ENCODE measurements at regions not wholly inside any gene's neighbourhood (a gene's known extent, or its start where the extent isn't known, plus 50 kb on each side); places are given as distances from the start of the nearest gene placed in this dataset.
A peak's percentile ranks its signal among the peaks of the same experiment; 100 is the strongest.

- no peak for DNase-seq
Observed at GRCh38 chr5:88144219-88145001, 124.2 kb downstream of the TMEM161B start.

- no peak for DNase-seq
Observed at GRCh38 chr5:88143693-88144218, 124.9 kb downstream of the TMEM161B start.

GRCh38 chr5:88142886-88143692, 125.6 kb downstream of the TMEM161B start:
- DNase-seq: no peak

- DNase-seq: no peak
Observed at GRCh38 chr5:88142636-88142885, 126.1 kb downstream of the TMEM161B start.

- DNase-seq: peak; percentile 94
Observed at GRCh38 chr5:88140856-88141752, 127.5 kb downstream of the TMEM161B start.

GRCh38 chr5:88140396-88140855, 128.2 kb downstream of the TMEM161B start:
- no peak for DNase-seq

GRCh38 chr5:88130211-88130815, 138.3 kb downstream of the TMEM161B start:
- DNase-seq: no peak

- no peak for DNase-seq
Observed at GRCh38 chr5:88128813-88129212, 139.8 kb downstream of the TMEM161B start.

GRCh38 chr5:88119535-88120125, 149.0 kb downstream of the TMEM161B start:
- no peak for DNase-seq

- no peak for DNase-seq
Observed at GRCh38 chr5:88118179-88118578, 150.5 kb downstream of the TMEM161B start.

GRCh38 chr5:88117546-88117945, 151.1 kb downstream of the TMEM161B start:
- no peak for DNase-seq

GRCh38 chr5:88116396-88116795, 152.2 kb downstream of the TMEM161B start:
- DNase-seq: no peak

- no peak for DNase-seq
Observed at GRCh38 chr5:88115211-88115610, 153.4 kb downstream of the TMEM161B start.

GRCh38 chr5:88113429-88113828, 155.2 kb downstream of the TMEM161B start:
- DNase-seq: no peak

GRCh38 chr5:88109818-88110217, 158.8 kb downstream of the TMEM161B start:
- DNase-seq: no peak

- no peak for DNase-seq
Observed at GRCh38 chr5:88108490-88109279, 160.0 kb downstream of the TMEM161B start.

- DNase-seq: no peak
Observed at GRCh38 chr5:88094906-88095496, 173.6 kb downstream of the TMEM161B start.

- DNase-seq: no peak
Observed at GRCh38 chr5:88094403-88094802, 174.2 kb downstream of the TMEM161B start.

GRCh38 chr5:88093765-88094164, 174.9 kb downstream of the TMEM161B start:
- no peak for DNase-seq

- no peak for DNase-seq
Observed at GRCh38 chr5:88092958-88093605, 175.6 kb downstream of the TMEM161B start.

Measured in kidney glomerular epithelial cell (primary cell).